ENCODE measurements at regions not wholly inside any gene's neighbourhood (a gene's known extent, or its start where the extent isn't known, plus 50 kb on each side); places are given as distances from the start of the nearest gene placed in this dataset.

GRCh38 chr5:113804943-113805342, 291.4 kb downstream of the YTHDC2 start:
- H3K27me3 ChIP-seq = peaks cover 0 to 4% of the 10 kb centered on the region in 2 donors
- H3K4me1 ChIP-seq = peaks cover 0 to 6% of the 10 kb centered on the region in 2 donors
- TF ChIP-seq POLR2AphosphoS5 (IDR thresholded peaks at IDR 0.05) (no peak), CTCF (IDR thresholded peaks at IDR 0.05) (no peak), POLR2A (IDR thresholded peaks at IDR 0.05) (no peak)
- no peak overlapping the region for H3K27ac ChIP-seq
- H3K36me3 ChIP-seq = no peaks in the 10 kb centered on the region
- no peaks in the 10 kb centered on the region for H3K9me3 ChIP-seq
- no peak for DNase-seq (ENCODE audit: low spot score in 2 of 2)
- no peak overlapping the region for H3K4me3 ChIP-seq
- intact Hi-C loops (cut with DNase I; ENCODE audit: low total_unique reads) = no loop called here

GRCh38 chr5:113806250-113806649, 292.8 kb downstream of the YTHDC2 start:
- intact Hi-C loops (cut with DNase I; ENCODE audit: low total_unique reads) = no loop called here
- peak overlapping the region; percentile 43 to 52 for H3K27ac ChIP-seq
- DNase-seq (ENCODE audit: low spot score in 2 of 2) = no peak
- TF ChIP-seq POLR2A (IDR thresholded peaks at IDR 0.05) = no peak
- TF ChIP-seq CTCF (IDR thresholded peaks at IDR 0.05) = peak in 1 of 3 donors; percentile 27
- peak overlapping the region in 1 of 3 donors; percentile 0 for H3K4me3 ChIP-seq
- H3K36me3 ChIP-seq = no peaks in the 10 kb centered on the region
- H3K27me3 ChIP-seq = no peaks in the 10 kb centered on the region
- H3K4me1 ChIP-seq = peaks cover 0 to 6% of the 10 kb centered on the region in 2 donors
- H3K9me3 ChIP-seq = no peaks in the 10 kb centered on the region

- H3K4me3 ChIP-seq = peak overlapping the region in 2 of 3 donors; percentile 22 to 44
- TF ChIP-seq POLR2A (IDR thresholded peaks at IDR 0.05) = no peak
- no peak for TF ChIP-seq POLR2AphosphoS5 (IDR thresholded peaks at IDR 0.05)
- no peak for TF ChIP-seq CTCF (IDR thresholded peaks at IDR 0.05)
Measured at GRCh38 chr5:113806904-113807303, 293.4 kb downstream of the YTHDC2 start.

GRCh38 chr5:113807427-113807991, 294.0 kb downstream of the YTHDC2 start:
- no peak for DNase-seq (ENCODE audit: low spot score in 2 of 2)
- intact Hi-C loops (cut with DNase I; ENCODE audit: low total_unique reads) = no loop called here
- no peak for TF ChIP-seq POLR2AphosphoS5 (IDR thresholded peaks at IDR 0.05)
- no peak for TF ChIP-seq CTCF (IDR thresholded peaks at IDR 0.05)
- TF ChIP-seq POLR2A (IDR thresholded peaks at IDR 0.05) = no peak
- H3K9me3 ChIP-seq = no peaks in the 10 kb centered on the region
- peak overlapping the region; percentile 2 to 44 (median 22) for H3K4me3 ChIP-seq
- H3K27me3 ChIP-seq = no peaks in the 10 kb centered on the region
- H3K36me3 ChIP-seq = no peaks in the 10 kb centered on the region
- H3K4me1 ChIP-seq = peaks cover 0 to 6% of the 10 kb centered on the region in 2 donors
- H3K27ac ChIP-seq = peak overlapping the region in 1 of 2 donors; percentile 52

More at GRCh38 chr5:113806904-113807303, 293.4 kb downstream of the YTHDC2 start:
- no peaks in the 10 kb centered on the region for H3K27me3 ChIP-seq
- no peaks in the 10 kb centered on the region for H3K9me3 ChIP-seq
- peaks cover 0 to 6% of the 10 kb centered on the region in 2 donors for H3K4me1 ChIP-seq
- intact Hi-C loops (cut with DNase I; ENCODE audit: low total_unique reads) = no loop called here
- no peaks in the 10 kb centered on the region for H3K36me3 ChIP-seq
- DNase-seq (ENCODE audit: low spot score in 2 of 2) = no peak
- peak overlapping the region; percentile 43 to 52 for H3K27ac ChIP-seq

GRCh38 chr5:113808956-113809355, 295.5 kb downstream of the YTHDC2 start:
- Histone ChIP-seq H3K27me3 (no peaks in the 10 kb centered on the region), H3K36me3 (no peaks in the 10 kb centered on the region), H3K27ac (no peak overlapping the region), H3K9me3 (no peaks in the 10 kb centered on the region), H3K4me3 (no peak overlapping the region), H3K4me1 (peaks cover 0 to 6% of the 10 kb centered on the region in 2 donors)
- intact Hi-C loops (cut with DNase I; ENCODE audit: low total_unique reads) = no loop called here
- TF ChIP-seq POLR2AphosphoS5 (IDR thresholded peaks at IDR 0.05) (no peak), POLR2A (IDR thresholded peaks at IDR 0.05) (no peak), CTCF (IDR thresholded peaks at IDR 0.05) (no peak)
- no peak for DNase-seq (ENCODE audit: low spot score in 2 of 2)

Data from breast epithelium (tissue), 4 donors.